ENCODE measurements at regions not wholly inside any gene's neighbourhood (a gene's known extent, or its start where the extent isn't known, plus 50 kb on each side); places are given as distances from the start of the nearest gene placed in this dataset.

- DNase-seq = no peak
These were observed 87.3 kb downstream of the YIPF5 start for GRCh38 chr5:144083185-144083584.

GRCh38 chr5:144084971-144085370, 85.5 kb downstream of the YIPF5 start:
- peak; percentile 12 for DNase-seq

- DNase-seq = peak; percentile 11
These were observed 85.1 kb downstream of the YIPF5 start for GRCh38 chr5:144085381-144085780.

- DNase-seq = no peak
These were observed 84.2 kb downstream of the YIPF5 start for GRCh38 chr5:144086295-144086694.

GRCh38 chr5:144087576-144087975, 82.9 kb downstream of the YIPF5 start:
- no peak for DNase-seq

- peak; percentile 90 for DNase-seq
These were observed 82.0 kb downstream of the YIPF5 start for GRCh38 chr5:144088206-144089064.

- no peak for DNase-seq
These were observed 80.9 kb downstream of the YIPF5 start for GRCh38 chr5:144089401-144090021.

GRCh38 chr5:144092508-144092907, 78.0 kb downstream of the YIPF5 start:
- no peak for DNase-seq

- DNase-seq = no peak
These were observed 77.1 kb downstream of the YIPF5 start for GRCh38 chr5:144093400-144093799.

- no peak for DNase-seq
These were observed 76.6 kb downstream of the YIPF5 start for GRCh38 chr5:144093868-144094267.

GRCh38 chr5:144100702-144101101, 69.8 kb downstream of the YIPF5 start:
- no peak for DNase-seq

GRCh38 chr5:144101616-144102015, 68.8 kb downstream of the YIPF5 start:
- no peak for DNase-seq

- DNase-seq = no peak
These were observed 68.1 kb downstream of the YIPF5 start for GRCh38 chr5:144102361-144102760.

GRCh38 chr5:144102979-144103378, 67.5 kb downstream of the YIPF5 start:
- DNase-seq = no peak

- DNase-seq = no peak
These were observed 66.6 kb downstream of the YIPF5 start for GRCh38 chr5:144103611-144104485.

- DNase-seq = no peak
These were observed 65.1 kb downstream of the YIPF5 start for GRCh38 chr5:144105371-144105770.

GRCh38 chr5:144108131-144108530, 62.3 kb downstream of the YIPF5 start:
- no peak for DNase-seq

Measured in NCI-H226 (cell line).